Psoas muscle (tissue), 7 donors: ENCODE measurements at regions not wholly inside any gene's neighbourhood (a gene's known extent, or its start where the extent isn't known, plus 50 kb on each side); places are given as distances from the start of the nearest gene placed in this dataset.

Source experiments
- ATAC-seq, 4 donors: fragments of 200-7000 bp; cut with Tn5 transposase; one replicate each; pipeline ENCODE4 v1.9.1; 2020; ENCODE audit warnings: moderate library complexity in 3 of 4, mild to moderate bottlenecking in 2 of 4
- DNase-seq, 2 donors: peaks; one replicate each; pipeline ENCODE4 v3.0.0-alpha.2; 2020
- H3K27ac ChIP-seq: fragments of 200-600 bp; one replicate; pipeline ENCODE4 v1.8.0; 2022
- H3K27me3 ChIP-seq, 3 donors: fragments of 200-600 bp in 1 of 3; one replicate each; pipeline versions ENCODE4 v1.6.1 to v1.8.0; 2013 to 2022; ENCODE audit warnings: low read length in 2 of 3, mild to moderate bottlenecking in 2 of 3, moderate library complexity in 1 of 3; ENCODE audit not compliant: insufficient read depth in 3 of 3
- H3K36me3 ChIP-seq, 2 donors: fragments of 200-600 bp in 1 of 2; one replicate each; pipeline versions ENCODE4 v1.6.1 to v1.8.0; 2013 to 2022; ENCODE audit warnings: low read depth in 1 of 2, mild to moderate bottlenecking in 1 of 2, moderate library complexity in 1 of 2; ENCODE audit not compliant: insufficient read depth in 1 of 2
- H3K4me1 ChIP-seq: fragments of 200-600 bp; one replicate; pipeline ENCODE4 v1.8.0; 2022
- H3K4me3 ChIP-seq: fragments of 200-600 bp; one replicate; pipeline ENCODE4 v1.8.0; 2022; ENCODE audit warnings: mild to moderate bottlenecking
- H3K9me3 ChIP-seq: fragments of 200-600 bp; one replicate; pipeline ENCODE4 v1.8.0; 2022
- whole genome bisulfite sequencing, 3 donors: extraction: QIAGEN DNeasy Blood & Tissue Kit; methylation state at CpG; one replicate each; pipeline versions ENCODE4 v1.1.6 to v1.1.7; 2013; 5-methylcytosine and 5-hydroxymethylcytosine counted together
- intact Hi-C, 2 donors: fragments of 100-400 bp; cut with DNase I; formaldehyde crosslinking; loops; one replicate each; pipeline versions ENCODE4 v1.11.0 to v1.14.2; 2022
- TF ChIP-seq, protein P1 (sequence below): fragments of 200-600 bp; IDR thresholded peaks from one replicate; pipeline ENCODE4 v1.8.0; 2022; ENCODE audit warnings: antibody characterized with exemption
- donor health status: healthy with polysubstance abuse.
- donor health status: DM: no; HTN: no; CAD: no; lungs with moderate emphysema.
- donor health status: Bipolar disorder and iron deficiency.
- donor health status: healthy.
- donor health status: DM: yes; HTN: yes; CAD: no.
- donor health status: DM: no; HTN: no; CAD: no.
- donor health status: DM: yes; HTN: yes; CAD: no.

DNA sequence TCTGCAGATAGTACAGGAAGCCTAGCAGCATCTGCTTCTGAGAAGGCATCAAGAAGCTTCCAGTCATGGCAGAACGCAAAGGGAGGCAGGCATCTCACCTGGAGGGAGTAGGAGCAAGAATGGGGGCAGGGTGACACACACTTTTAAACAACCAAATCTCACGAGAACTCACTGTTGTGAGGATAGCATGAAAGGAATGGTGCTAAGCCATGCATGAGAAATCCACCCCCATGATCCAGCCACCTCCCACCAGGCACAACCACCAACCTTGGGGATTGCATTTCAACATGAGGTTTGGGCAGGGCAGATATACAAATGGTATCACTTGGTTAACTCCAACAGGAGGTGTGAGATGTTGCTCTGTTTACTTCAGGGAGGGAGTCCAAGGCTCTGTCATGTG, 612.0 kb upstream of the KIRREL3 start:
- Histone ChIP-seq H3K36me3 (no peaks in the 10 kb centered on the region), H3K27me3 (no peaks in the 10 kb centered on the region), H3K4me1 (no peaks in the 10 kb centered on the region), H3K4me3 (no peak overlapping the region), H3K27ac (no peak overlapping the region), H3K9me3 (no peaks in the 10 kb centered on the region)
- WGBS, 3 donors = 69 to 78% (median 75%) methylated on average over 2 of the region's 2 CpGs
- TF ChIP-seq, protein P1, sequence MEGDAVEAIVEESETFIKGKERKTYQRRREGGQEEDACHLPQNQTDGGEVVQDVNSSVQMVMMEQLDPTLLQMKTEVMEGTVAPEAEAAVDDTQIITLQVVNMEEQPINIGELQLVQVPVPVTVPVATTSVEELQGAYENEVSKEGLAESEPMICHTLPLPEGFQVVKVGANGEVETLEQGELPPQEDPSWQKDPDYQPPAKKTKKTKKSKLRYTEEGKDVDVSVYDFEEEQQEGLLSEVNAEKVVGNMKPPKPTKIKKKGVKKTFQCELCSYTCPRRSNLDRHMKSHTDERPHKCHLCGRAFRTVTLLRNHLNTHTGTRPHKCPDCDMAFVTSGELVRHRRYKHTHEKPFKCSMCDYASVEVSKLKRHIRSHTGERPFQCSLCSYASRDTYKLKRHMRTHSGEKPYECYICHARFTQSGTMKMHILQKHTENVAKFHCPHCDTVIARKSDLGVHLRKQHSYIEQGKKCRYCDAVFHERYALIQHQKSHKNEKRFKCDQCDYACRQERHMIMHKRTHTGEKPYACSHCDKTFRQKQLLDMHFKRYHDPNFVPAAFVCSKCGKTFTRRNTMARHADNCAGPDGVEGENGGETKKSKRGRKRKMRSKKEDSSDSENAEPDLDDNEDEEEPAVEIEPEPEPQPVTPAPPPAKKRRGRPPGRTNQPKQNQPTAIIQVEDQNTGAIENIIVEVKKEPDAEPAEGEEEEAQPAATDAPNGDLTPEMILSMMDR = no peak
- no peak for DNase-seq
- no peak for ATAC-seq
- intact Hi-C loops = no loop called here

DNA sequence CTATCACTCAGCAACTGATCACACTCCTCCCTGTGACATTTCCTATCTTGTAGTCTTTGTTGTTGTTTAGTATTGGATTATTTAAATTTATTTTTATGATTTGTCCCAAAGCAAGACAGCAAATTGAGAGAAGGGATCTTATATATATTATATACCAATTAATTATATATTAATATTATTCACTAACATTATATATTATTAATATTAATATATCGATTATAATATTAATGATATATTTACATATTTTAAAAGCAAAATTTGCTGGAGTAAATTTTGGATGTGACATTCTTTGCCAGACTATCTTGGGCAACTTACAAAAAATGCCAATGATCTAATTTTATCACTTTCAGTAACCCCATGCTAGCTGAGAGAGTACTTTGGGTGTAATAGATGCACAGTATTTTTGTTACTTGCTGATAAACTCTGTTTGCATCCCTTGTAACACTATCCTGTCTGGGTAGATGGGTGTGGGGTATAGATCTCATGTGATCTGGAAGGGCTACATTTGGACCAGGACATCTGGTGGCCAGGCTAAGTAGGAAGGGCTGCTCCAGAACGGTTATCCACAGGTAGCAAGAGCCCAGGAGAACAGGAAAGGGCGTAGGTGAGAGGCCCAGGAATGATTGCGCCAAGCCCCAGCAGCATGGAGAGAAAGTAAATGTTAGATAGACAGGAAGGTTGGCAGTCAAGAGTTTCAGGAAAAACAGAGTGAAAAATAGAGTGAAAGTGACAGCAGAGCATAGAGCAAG, 608.6 kb upstream of the KIRREL3 start:
- TF ChIP-seq, protein P1 = no peak
- 90 to 94% (median 94%) methylated on average over 4 of the region's 4 CpGs for WGBS, 3 donors

DNA sequence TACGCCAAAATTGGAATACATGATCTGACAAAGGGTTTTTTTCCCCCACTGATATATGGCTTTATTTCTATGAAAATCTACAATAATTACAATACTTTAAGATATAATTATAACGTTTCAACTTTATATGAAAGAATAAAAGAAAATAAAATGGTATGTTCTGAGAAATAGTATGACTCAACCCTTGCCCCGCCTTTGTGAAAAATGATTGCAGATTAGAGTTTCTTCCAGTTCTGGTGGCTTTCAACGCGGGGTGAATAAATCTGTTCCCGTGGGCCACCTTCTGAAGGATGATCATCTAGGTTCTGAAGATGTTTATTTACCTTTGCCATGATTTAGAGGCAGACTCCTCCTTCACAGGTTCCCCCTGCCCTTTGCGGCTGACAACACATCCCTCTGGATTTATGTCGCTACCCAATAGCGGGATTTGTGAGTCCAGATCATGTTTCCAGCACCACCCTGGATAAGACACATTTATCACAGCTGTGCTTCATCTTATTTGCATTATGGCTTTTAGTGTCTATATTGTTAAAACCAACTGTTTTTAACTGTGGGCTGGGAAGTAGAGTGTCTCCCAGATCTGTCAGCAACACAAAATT, 607.0 kb upstream of the KIRREL3 start:
- ATAC-seq (no peak), DNase-seq (no peak)
- TF ChIP-seq, protein P1 = no peak
- Histone ChIP-seq H3K4me3 (no peak overlapping the region), H3K4me1 (no peaks in the 10 kb centered on the region), H3K36me3 (no peaks in the 10 kb centered on the region), H3K9me3 (no peaks in the 10 kb centered on the region), H3K27ac (no peak overlapping the region), H3K27me3 (no peaks in the 10 kb centered on the region)
- intact Hi-C loops = no loop called here
- WGBS, 3 donors = 58 to 66% (median 65%) methylated on average over 9 of the region's 9 CpGs

More for the DNA sequence above, 608.6 kb upstream of the KIRREL3 start:
- Histone ChIP-seq H3K9me3 (no peaks in the 10 kb centered on the region), H3K4me3 (no peak overlapping the region), H3K36me3 (no peaks in the 10 kb centered on the region), H3K27ac (no peak overlapping the region), H3K27me3 (no peaks in the 10 kb centered on the region), H3K4me1 (no peaks in the 10 kb centered on the region)
- intact Hi-C loops = no loop called here
- ATAC-seq (no peak), DNase-seq (no peak)

DNA sequence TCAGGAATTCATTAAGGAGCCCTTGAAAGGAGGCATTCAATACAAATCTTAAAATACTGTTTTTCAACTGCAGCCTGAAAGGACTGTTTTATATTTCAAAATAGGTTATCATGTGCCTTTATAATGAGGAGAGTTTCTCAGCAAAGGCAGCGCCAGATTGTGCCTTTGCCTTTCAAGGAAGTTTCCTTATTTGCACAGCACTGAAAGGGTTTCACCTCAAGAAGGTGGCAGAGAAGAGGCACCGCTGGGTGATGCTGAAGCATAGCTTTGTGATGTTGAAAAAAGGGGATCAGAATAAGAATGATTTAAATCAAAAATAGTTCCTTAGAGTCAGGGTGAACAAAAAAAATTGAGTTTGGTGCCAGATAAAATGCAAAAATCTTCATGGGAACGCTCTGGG, 601.0 kb upstream of the KIRREL3 start:
- Histone ChIP-seq H3K27ac (no peak overlapping the region), H3K27me3 (no peaks in the 10 kb centered on the region), H3K36me3 (no peaks in the 10 kb centered on the region), H3K4me1 (no peaks in the 10 kb centered on the region), H3K4me3 (no peak overlapping the region), H3K9me3 (no peaks in the 10 kb centered on the region)
- no peak for ATAC-seq
- whole genome bisulfite sequencing, 3 donors = 56 to 73% (median 68%) methylated on average over 3 of the region's 3 CpGs
- intact Hi-C loops = no loop called here
- DNase-seq = no peak
- TF ChIP-seq, protein P1 = no peak
